ENCODE measurements at regions not wholly inside any gene's neighbourhood (a gene's known extent, or its start where the extent isn't known, plus 50 kb on each side); places are given as distances from the start of the nearest gene placed in this dataset.

DNA sequence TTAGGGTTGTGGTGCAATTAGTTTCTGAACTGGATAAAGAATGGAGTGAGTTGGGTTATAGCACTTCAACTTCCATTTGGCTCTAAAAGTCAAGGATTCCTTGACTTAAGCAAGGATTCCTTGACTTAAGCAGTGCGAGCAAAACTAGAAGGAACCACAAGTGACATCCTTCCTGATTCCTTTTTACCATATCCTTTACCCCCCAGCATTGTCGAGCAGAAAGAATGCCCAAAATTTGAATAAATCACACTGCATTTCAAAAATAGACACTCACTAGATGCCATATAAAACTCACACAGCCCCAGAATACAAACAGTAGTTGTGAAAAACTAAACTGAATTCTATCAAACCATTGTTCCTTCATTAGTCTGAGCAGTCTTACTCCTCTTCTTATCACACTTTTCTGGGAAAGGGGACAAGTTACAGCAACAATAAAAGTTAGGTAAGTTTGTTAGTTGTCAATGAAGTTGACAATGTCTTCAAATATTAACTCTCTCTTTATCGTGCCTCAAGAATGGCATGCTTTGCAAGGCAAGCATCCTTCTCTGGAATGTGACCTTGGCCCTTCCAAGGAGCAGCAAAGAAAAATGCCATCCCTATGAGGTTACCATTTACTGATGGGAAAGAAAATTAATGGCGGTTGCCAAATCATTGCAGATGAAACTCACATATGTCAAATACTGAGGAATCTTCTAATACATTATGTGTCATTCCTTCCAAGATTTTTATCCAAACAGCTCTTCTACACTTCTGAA lies 273.3 kb upstream of the ANKRD55 start:
- TF ChIP-seq, protein P1, sequence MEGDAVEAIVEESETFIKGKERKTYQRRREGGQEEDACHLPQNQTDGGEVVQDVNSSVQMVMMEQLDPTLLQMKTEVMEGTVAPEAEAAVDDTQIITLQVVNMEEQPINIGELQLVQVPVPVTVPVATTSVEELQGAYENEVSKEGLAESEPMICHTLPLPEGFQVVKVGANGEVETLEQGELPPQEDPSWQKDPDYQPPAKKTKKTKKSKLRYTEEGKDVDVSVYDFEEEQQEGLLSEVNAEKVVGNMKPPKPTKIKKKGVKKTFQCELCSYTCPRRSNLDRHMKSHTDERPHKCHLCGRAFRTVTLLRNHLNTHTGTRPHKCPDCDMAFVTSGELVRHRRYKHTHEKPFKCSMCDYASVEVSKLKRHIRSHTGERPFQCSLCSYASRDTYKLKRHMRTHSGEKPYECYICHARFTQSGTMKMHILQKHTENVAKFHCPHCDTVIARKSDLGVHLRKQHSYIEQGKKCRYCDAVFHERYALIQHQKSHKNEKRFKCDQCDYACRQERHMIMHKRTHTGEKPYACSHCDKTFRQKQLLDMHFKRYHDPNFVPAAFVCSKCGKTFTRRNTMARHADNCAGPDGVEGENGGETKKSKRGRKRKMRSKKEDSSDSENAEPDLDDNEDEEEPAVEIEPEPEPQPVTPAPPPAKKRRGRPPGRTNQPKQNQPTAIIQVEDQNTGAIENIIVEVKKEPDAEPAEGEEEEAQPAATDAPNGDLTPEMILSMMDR (IDR thresholded peaks at IDR 0.05; ENCODE audit: poor library complexity, severe bottlenecking): no peak
- TF ChIP-seq RAD21 (conservative IDR thresholded peaks at IDR 0.05) (no peak), EP300 (conservative IDR thresholded peaks at IDR 0.05; ENCODE audit: poor library complexity, severe bottlenecking) (no peak)
